DMS53 (cell line): ENCODE measurements at regions not wholly inside any gene's neighbourhood (a gene's known extent, or its start where the extent isn't known, plus 50 kb on each side); places are given as distances from the start of the nearest gene placed in this dataset.

Experiments
- DNase-seq: peaks from one replicate; lab custom pipeline; 2025; lab: John Stamatoyannopoulos, UW

GRCh38 chr22:27447289-27447688, 354.3 kb downstream of the MN1 start:
- no peak for DNase-seq

- DNase-seq: no peak
These were observed 351.1 kb downstream of the MN1 start for GRCh38 chr22:27450448-27450847.

GRCh38 chr22:27452245-27452644, 349.3 kb downstream of the MN1 start:
- no peak for DNase-seq

GRCh38 chr22:27452922-27453321, 348.6 kb downstream of the MN1 start:
- DNase-seq: no peak

- no peak for DNase-seq
These were observed 347.8 kb downstream of the MN1 start for GRCh38 chr22:27453725-27454124.

- DNase-seq: no peak
These were observed 346.6 kb downstream of the MN1 start for GRCh38 chr22:27454807-27455450.

GRCh38 chr22:27455526-27455925, 346.0 kb downstream of the MN1 start:
- no peak for DNase-seq

- DNase-seq: no peak
These were observed 344.7 kb downstream of the MN1 start for GRCh38 chr22:27456696-27457503.

GRCh38 chr22:27459999-27460398, 341.6 kb downstream of the MN1 start:
- DNase-seq: no peak

GRCh38 chr22:27460591-27461347, 340.8 kb downstream of the MN1 start:
- no peak for DNase-seq

- DNase-seq: no peak
These were observed 340.1 kb downstream of the MN1 start for GRCh38 chr22:27461470-27461869.

GRCh38 chr22:27462190-27462589, 339.4 kb downstream of the MN1 start:
- peak; percentile 37 for DNase-seq

GRCh38 chr22:27463121-27463660, 338.4 kb downstream of the MN1 start:
- no peak for DNase-seq

GRCh38 chr22:27466229-27466628, 335.3 kb downstream of the MN1 start:
- no peak for DNase-seq

- DNase-seq: no peak
These were observed 334.6 kb downstream of the MN1 start for GRCh38 chr22:27466778-27467438.

GRCh38 chr22:27467711-27468110, 333.8 kb downstream of the MN1 start:
- DNase-seq: no peak

GRCh38 chr22:27468712-27469111, 332.8 kb downstream of the MN1 start:
- DNase-seq: no peak

- no peak for DNase-seq
These were observed 331.3 kb downstream of the MN1 start for GRCh38 chr22:27470169-27470772.

GRCh38 chr22:27472975-27473374, 328.6 kb downstream of the MN1 start:
- no peak for DNase-seq

- DNase-seq: no peak
These were observed 328.0 kb downstream of the MN1 start for GRCh38 chr22:27473533-27473932.

- no peak for DNase-seq
These were observed 327.4 kb downstream of the MN1 start for GRCh38 chr22:27474112-27474571.
